Right atrium auricular region (tissue), 2 donors: ENCODE measurements at regions not wholly inside any gene's neighbourhood (a gene's known extent, or its start where the extent isn't known, plus 50 kb on each side); places are given as distances from the start of the nearest gene placed in this dataset.
"Not testable (repeated sequence)": the region's sequence is repeated elsewhere in the genome, so short reads cannot be mapped to it uniquely, and the experiment has no call there.

Source experiments
- DNase-seq: peaks from one replicate; pipeline ENCODE4 v3.0.0-alpha.2; 2019; ENCODE audit warnings: low spot score
- H3K27ac ChIP-seq, 2 donors: fragments of 200-600 bp; sonication (generic); 1 replicate in 1 of 2; 2 replicates in 1 of 2; pipeline ENCODE4 v1.5.1; 2016 to 2019
- H3K27me3 ChIP-seq, 2 donors: fragments of 200-600 bp; sonication (generic); one replicate each; pipeline versions ENCODE4 v1.5.1 to v1.6.0; 2017 to 2019
- H3K36me3 ChIP-seq: fragments of 200-600 bp; sonication (generic); one replicate; pipeline ENCODE4 v1.5.1; 2016
- H3K4me1 ChIP-seq, 2 donors: fragments of 200-600 bp; sonication (generic); one replicate each; pipeline versions ENCODE4 v1.5.1 to v1.6.0; 2017 to 2019
- H3K4me3 ChIP-seq, 2 donors: fragments of 200-600 bp; sonication (generic); 1 replicate in 1 of 2; 2 replicates in 1 of 2; pipeline ENCODE4 v1.5.1; 2017 to 2019; ENCODE audit warnings: mild to moderate bottlenecking in 1 of 2, moderate library complexity in 1 of 2
- H3K9me3 ChIP-seq, 2 donors: fragments of 200-600 bp; sonication (generic); one replicate each; pipeline ENCODE4 v1.5.1; 2019
- CTCF ChIP-seq, 2 donors: fragments of 200-600 bp; sonication (generic); IDR thresholded peaks; one replicate each; pipeline ENCODE4 v1.5.1; 2019; ENCODE audit warnings: antibody characterized with exemption in 2 of 2

- no peaks in the 10 kb centered on the region for H3K27me3 ChIP-seq
- no peak overlapping the region for H3K4me3 ChIP-seq
- no peak for DNase-seq
- H3K4me1 ChIP-seq = no peaks in the 10 kb centered on the region
- no peaks in the 10 kb centered on the region for H3K9me3 ChIP-seq
- TF ChIP-seq CTCF (IDR thresholded peaks at IDR 0.05) = no peak
- no peaks in the 10 kb centered on the region for H3K36me3 ChIP-seq
- no peak overlapping the region for H3K27ac ChIP-seq
These were observed 249.6 kb upstream of the KLF3 start for GRCh38 chr4:38414410-38414809.

GRCh38 chr4:38415682-38416081 lies 248.3 kb upstream of the KLF3 start:
- Histone ChIP-seq H3K4me1 (no peaks in the 10 kb centered on the region), H3K36me3 (no peaks in the 10 kb centered on the region), H3K9me3 (no peaks in the 10 kb centered on the region), H3K27me3 (no peaks in the 10 kb centered on the region), H3K4me3 (no peak overlapping the region), H3K27ac (no peak overlapping the region)
- no peak for DNase-seq
- no peak for TF ChIP-seq CTCF (IDR thresholded peaks at IDR 0.05)

- no peak for DNase-seq
- Histone ChIP-seq H3K4me3 (no peak overlapping the region), H3K27ac (no peak overlapping the region), H3K9me3 (no peaks in the 10 kb centered on the region), H3K27me3 (no peaks in the 10 kb centered on the region), H3K4me1 (no peaks in the 10 kb centered on the region), H3K36me3 (no peaks in the 10 kb centered on the region)
- no peak for TF ChIP-seq CTCF (IDR thresholded peaks at IDR 0.05)
These were observed 247.5 kb upstream of the KLF3 start for GRCh38 chr4:38416450-38417014.

GRCh38 chr4:38420254-38420653 lies 243.7 kb upstream of the KLF3 start:
- not testable (repeated sequence) for H3K9me3 ChIP-seq

GRCh38 chr4:38422850-38423249 lies 241.1 kb upstream of the KLF3 start:
- Histone ChIP-seq H3K27me3 (no peaks in the 10 kb centered on the region), H3K9me3 (no peaks in the 10 kb centered on the region), H3K4me3 (no peak overlapping the region), H3K36me3 (no peaks in the 10 kb centered on the region), H3K4me1 (no peaks in the 10 kb centered on the region), H3K27ac (no peak overlapping the region)
- DNase-seq = no peak
- TF ChIP-seq CTCF (IDR thresholded peaks at IDR 0.05) = no peak

More at GRCh38 chr4:38420254-38420653, 243.7 kb upstream of the KLF3 start:
- not testable (repeated sequence) for H3K27me3 ChIP-seq, H3K27ac ChIP-seq, H3K4me3 ChIP-seq, H3K36me3 ChIP-seq, DNase-seq, H3K4me1 ChIP-seq

- Histone ChIP-seq H3K4me3 (no peak overlapping the region), H3K27me3 (no peaks in the 10 kb centered on the region), H3K9me3 (no peaks in the 10 kb centered on the region), H3K36me3 (no peaks in the 10 kb centered on the region), H3K4me1 (no peaks in the 10 kb centered on the region), H3K27ac (no peak overlapping the region)
- DNase-seq = no peak
- TF ChIP-seq CTCF (IDR thresholded peaks at IDR 0.05) = no peak
These were observed 239.7 kb upstream of the KLF3 start for GRCh38 chr4:38424151-38424871.
